ENCODE measurements at regions not wholly inside any gene's neighbourhood (a gene's known extent, or its start where the extent isn't known, plus 50 kb on each side); places are given as distances from the start of the nearest gene placed in this dataset.

GRCh38 chr6:117136702-117137101, 128.7 kb upstream of the VGLL2 start:
- no peaks in the 10 kb centered on the region for H3K27me3 ChIP-seq (ENCODE audit: insufficient read depth, low read length, poor library complexity, severe bottlenecking)
- H3K4me3 ChIP-seq (ENCODE audit: low read length, poor library complexity, severe bottlenecking) = no peak overlapping the region
- no peaks in the 10 kb centered on the region for H3K36me3 ChIP-seq (ENCODE audit: insufficient read depth, low read length)
- H3K4me1 ChIP-seq (ENCODE audit: insufficient read depth, low read length, poor library complexity, severe bottlenecking) = no peaks in the 10 kb centered on the region
- no peaks in the 10 kb centered on the region for H3F3A ChIP-seq (ENCODE audit: low read depth)
- no peak overlapping the region for H2AFZ ChIP-seq (ENCODE audit: low read length)
- H3K9me2 ChIP-seq (replicated peaks; ENCODE audit: low read depth, low read length) = no peaks in the 10 kb centered on the region
- no peaks in the 10 kb centered on the region for H4K20me1 ChIP-seq (ENCODE audit: insufficient read depth, low read length, poor library complexity, severe bottlenecking)
- TF ChIP-seq CTCF (conservative IDR thresholded peaks at IDR 0.05; ENCODE audit: low read length) (no peak), EZH2phosphoT487 (IDR thresholded peaks at IDR 0.05; ENCODE audit: borderline replicate concordance) (no peak)
- no peaks in the 10 kb centered on the region for H3K9me3 ChIP-seq (ENCODE audit: insufficient read depth, low read depth, low read length)
- H3K4me2 ChIP-seq (ENCODE audit: low read depth, low read length, poor library complexity, severe bottlenecking) = no peak overlapping the region
- H3K9ac ChIP-seq (ENCODE audit: low read depth, low read length, poor library complexity, severe bottlenecking) = no peak overlapping the region
- H3K79me2 ChIP-seq (ENCODE audit: insufficient read depth, low read length) = no peaks in the 10 kb centered on the region

GRCh38 chr6:117137711-117138110, 127.6 kb upstream of the VGLL2 start:
- no peaks in the 10 kb centered on the region for H3K9me2 ChIP-seq (replicated peaks; ENCODE audit: low read depth, low read length)
- no peaks in the 10 kb centered on the region for H3K36me3 ChIP-seq (ENCODE audit: insufficient read depth, low read length)
- H3F3A ChIP-seq (ENCODE audit: low read depth) = no peaks in the 10 kb centered on the region
- no peak overlapping the region for H3K4me2 ChIP-seq (ENCODE audit: low read depth, low read length, poor library complexity, severe bottlenecking)
- no peaks in the 10 kb centered on the region for H3K27me3 ChIP-seq (ENCODE audit: insufficient read depth, low read length, poor library complexity, severe bottlenecking)
- H2AFZ ChIP-seq (ENCODE audit: low read length) = no peak overlapping the region
- no peaks in the 10 kb centered on the region for H3K9me3 ChIP-seq (ENCODE audit: insufficient read depth, low read depth, low read length)
- H4K20me1 ChIP-seq (ENCODE audit: insufficient read depth, low read length, poor library complexity, severe bottlenecking) = no peaks in the 10 kb centered on the region
- H3K79me2 ChIP-seq (ENCODE audit: insufficient read depth, low read length) = no peaks in the 10 kb centered on the region
- no peak for TF ChIP-seq EZH2phosphoT487 (IDR thresholded peaks at IDR 0.05; ENCODE audit: borderline replicate concordance)
- TF ChIP-seq CTCF (conservative IDR thresholded peaks at IDR 0.05; ENCODE audit: low read length) = no peak
- H3K4me3 ChIP-seq (ENCODE audit: low read length, poor library complexity, severe bottlenecking) = no peak overlapping the region
- no peak overlapping the region for H3K9ac ChIP-seq (ENCODE audit: low read depth, low read length, poor library complexity, severe bottlenecking)
- H3K4me1 ChIP-seq (ENCODE audit: insufficient read depth, low read length, poor library complexity, severe bottlenecking) = no peaks in the 10 kb centered on the region

- Histone ChIP-seq H3K27me3 (ENCODE audit: insufficient read depth, low read length, poor library complexity, severe bottlenecking) (no peaks in the 10 kb centered on the region), H3K4me3 (ENCODE audit: low read length, poor library complexity, severe bottlenecking) (no peak overlapping the region), H3K4me1 (ENCODE audit: insufficient read depth, low read length, poor library complexity, severe bottlenecking) (no peaks in the 10 kb centered on the region), H4K20me1 (ENCODE audit: insufficient read depth, low read length, poor library complexity, severe bottlenecking) (no peaks in the 10 kb centered on the region), H3F3A (ENCODE audit: low read depth) (no peaks in the 10 kb centered on the region), H2AFZ (ENCODE audit: low read length) (no peak overlapping the region), H3K79me2 (ENCODE audit: insufficient read depth, low read length) (no peaks in the 10 kb centered on the region), H3K9me2 (replicated peaks; ENCODE audit: low read depth, low read length) (no peaks in the 10 kb centered on the region), H3K9ac (ENCODE audit: low read depth, low read length, poor library complexity, severe bottlenecking) (no peak overlapping the region), H3K36me3 (ENCODE audit: insufficient read depth, low read length) (no peaks in the 10 kb centered on the region), H3K4me2 (ENCODE audit: low read depth, low read length, poor library complexity, severe bottlenecking) (no peak overlapping the region), H3K9me3 (ENCODE audit: insufficient read depth, low read depth, low read length) (no peaks in the 10 kb centered on the region)
- TF ChIP-seq CTCF (conservative IDR thresholded peaks at IDR 0.05; ENCODE audit: low read length) = no peak
- no peak for TF ChIP-seq EZH2phosphoT487 (IDR thresholded peaks at IDR 0.05; ENCODE audit: borderline replicate concordance)
Observed at GRCh38 chr6:117138425-117138824, 126.9 kb upstream of the VGLL2 start.
